Tibial nerve (tissue), 4 donors: ENCODE measurements at regions not wholly inside any gene's neighbourhood (a gene's known extent, or its start where the extent isn't known, plus 50 kb on each side); places are given as distances from the start of the nearest gene placed in this dataset.

Experiments used
- DNase-seq, 2 donors: peaks; one replicate each; pipeline ENCODE4 v3.0.0-alpha.2; 2019; ENCODE audit warnings: low spot score in 2 of 2
- H3K27ac ChIP-seq, 4 donors: fragments of 200-600 bp; sonication (generic) in 3 of 4; one replicate each; pipeline ENCODE4 v1.5.1; 2017 to 2019; ENCODE audit warnings: mild to moderate bottlenecking in 1 of 4
- H3K27me3 ChIP-seq, 2 donors: fragments of 200-600 bp; sonication (generic) in 1 of 2; one replicate each; pipeline versions ENCODE4 v1.5.1 to v1.6.0; 2017 to 2019
- H3K36me3 ChIP-seq, 3 donors: fragments of 200-600 bp; sonication (generic); one replicate each; pipeline ENCODE4 v1.5.1; 2018 to 2019
- H3K4me1 ChIP-seq, 4 donors: fragments of 200-600 bp; sonication (generic) in 3 of 4; one replicate each; pipeline ENCODE4 v1.5.1; 2017 to 2019
- H3K4me3 ChIP-seq, 4 donors: fragments of 200-600 bp; sonication (generic) in 3 of 4; one replicate each; pipeline ENCODE4 v1.5.1; 2017 to 2019; ENCODE audit warnings: mild to moderate bottlenecking in 1 of 4, moderate library complexity in 1 of 4
- H3K9me3 ChIP-seq, 4 donors: fragments of 200-600 bp; sonication (generic) in 3 of 4; one replicate each; pipeline ENCODE4 v1.5.1; 2017 to 2019
- CTCF ChIP-seq, 5 experiments: fragments of 200-600 bp in 3 of 5; fragments of 450-650 bp in 2 of 5; sonication (generic) in 3 of 5; IDR thresholded peaks; one replicate each; pipeline ENCODE4 v1.5.1; 2016 to 2019; ENCODE audit warnings: antibody characterized with exemption in 5 of 5, mild to moderate bottlenecking in 3 of 5, moderate library complexity in 2 of 5
- EP300 ChIP-seq, 2 donors: sonication (generic); formaldehyde crosslinking; IDR thresholded peaks; one replicate each; pipeline ENCODE4 v1.6.1; 2017; ENCODE audit warnings: antibody characterized with exemption in 2 of 2, mild to moderate bottlenecking in 1 of 2
- POLR2A ChIP-seq, 2 donors: fragments of 450-650 bp; IDR thresholded peaks; one replicate each; pipeline ENCODE4 v1.6.1; 2017; ENCODE audit warnings: antibody characterized with exemption in 2 of 2, mild to moderate bottlenecking in 2 of 2, moderate library complexity in 2 of 2
- WGBS, 2 donors: methylation state at CpG; one replicate each; pipeline ENCODE4 v1.1.5; 2018; 5-methylcytosine and 5-hydroxymethylcytosine counted together

GRCh38 chr3:135755330-135756105, 210.0 kb upstream of the PPP2R3A start:
- no peaks in the 10 kb centered on the region for H3K9me3 ChIP-seq
- H3K36me3 ChIP-seq, result no peaks in the 10 kb centered on the region
- DNase-seq, result no peak
- no peak for TF ChIP-seq EP300 (IDR thresholded peaks at IDR 0.05)
- no peak for TF ChIP-seq POLR2A (IDR thresholded peaks at IDR 0.05)
- TF ChIP-seq CTCF (IDR thresholded peaks at IDR 0.05), result no peak
- 41 to 46% methylated on average over 2 of the region's 2 CpGs for WGBS, 2 donors
- no peaks in the 10 kb centered on the region for H3K27me3 ChIP-seq
- H3K4me3 ChIP-seq, result no peak overlapping the region
- H3K27ac ChIP-seq, result no peak overlapping the region
- H3K4me1 ChIP-seq, result no peaks in the 10 kb centered on the region

GRCh38 chr3:135756106-135756668, 209.3 kb upstream of the PPP2R3A start:
- no peak for TF ChIP-seq POLR2A (IDR thresholded peaks at IDR 0.05)
- TF ChIP-seq EP300 (IDR thresholded peaks at IDR 0.05), result no peak
- no peak for TF ChIP-seq CTCF (IDR thresholded peaks at IDR 0.05)
- Histone ChIP-seq H3K27me3 (no peaks in the 10 kb centered on the region), H3K4me3 (no peak overlapping the region), H3K27ac (no peak overlapping the region), H3K9me3 (no peaks in the 10 kb centered on the region), H3K36me3 (no peaks in the 10 kb centered on the region), H3K4me1 (no peaks in the 10 kb centered on the region)
- no peak for DNase-seq
- WGBS, 2 donors, result 64 to 73% methylated on average over 3 of the region's 3 CpGs

GRCh38 chr3:135757421-135757820, 208.1 kb upstream of the PPP2R3A start:
- H3K36me3 ChIP-seq, result no peaks in the 10 kb centered on the region

GRCh38 chr3:135758961-135759360, 206.6 kb upstream of the PPP2R3A start:
- no peak for TF ChIP-seq POLR2A (IDR thresholded peaks at IDR 0.05)
- TF ChIP-seq CTCF (IDR thresholded peaks at IDR 0.05), result no peak
- TF ChIP-seq EP300 (IDR thresholded peaks at IDR 0.05), result no peak
- WGBS, 2 donors, result 100% methylated on average over 1 of the region's 1 CpG
- Histone ChIP-seq H3K4me1 (no peaks in the 10 kb centered on the region), H3K27ac (no peak overlapping the region), H3K9me3 (no peaks in the 10 kb centered on the region), H3K4me3 (no peak overlapping the region), H3K36me3 (no peaks in the 10 kb centered on the region), H3K27me3 (no peaks in the 10 kb centered on the region)
- DNase-seq, result no peak

More at GRCh38 chr3:135757421-135757820, 208.1 kb upstream of the PPP2R3A start:
- no peak for TF ChIP-seq CTCF (IDR thresholded peaks at IDR 0.05)
- TF ChIP-seq EP300 (IDR thresholded peaks at IDR 0.05), result no peak
- TF ChIP-seq POLR2A (IDR thresholded peaks at IDR 0.05), result no peak
- no peak for DNase-seq
- WGBS, 2 donors, result 82 to 93% methylated on average over 4 of the region's 4 CpGs
- H3K9me3 ChIP-seq, result no peaks in the 10 kb centered on the region
- no peaks in the 10 kb centered on the region for H3K27me3 ChIP-seq
- no peaks in the 10 kb centered on the region for H3K4me1 ChIP-seq
- no peak overlapping the region for H3K4me3 ChIP-seq
- H3K27ac ChIP-seq, result no peak overlapping the region

- TF ChIP-seq EP300 (IDR thresholded peaks at IDR 0.05) (no peak), POLR2A (IDR thresholded peaks at IDR 0.05) (no peak), CTCF (IDR thresholded peaks at IDR 0.05) (no peak)
- H3K27ac ChIP-seq, result no peak overlapping the region
- no peaks in the 10 kb centered on the region for H3K27me3 ChIP-seq
- no peak overlapping the region for H3K4me3 ChIP-seq
- no peaks in the 10 kb centered on the region for H3K36me3 ChIP-seq
- no peaks in the 10 kb centered on the region for H3K4me1 ChIP-seq
- no peak for DNase-seq
- WGBS, 2 donors, result 74 to 91% methylated on average over 3 of the region's 3 CpGs
- peaks cover 0 to 6% (median 0%) of the 10 kb centered on the region in 4 donors for H3K9me3 ChIP-seq
Observed at GRCh38 chr3:135759651-135760050, 205.9 kb upstream of the PPP2R3A start.
